Neural progenitor cell (in vitro differentiated cells): ENCODE measurements at regions not wholly inside any gene's neighbourhood (a gene's known extent, or its start where the extent isn't known, plus 50 kb on each side); places are given as distances from the start of the nearest gene placed in this dataset.

Source experiments
- EZH2phosphoT487 ChIP-seq: fragments of 200-600 bp; sonication (generic); IDR thresholded peaks from 2 replicates; pipeline ENCODE4 v1.6.1; 2017; ENCODE audit warnings: antibody characterized with exemption
- TF ChIP-seq, protein P1 (sequence below): fragments of 200-600 bp; sonication (generic); IDR thresholded peaks from 2 replicates; pipeline ENCODE4 v1.5.1; 2017; ENCODE audit warnings: antibody characterized with exemption, mild to moderate bottlenecking

- TF ChIP-seq, protein P1, sequence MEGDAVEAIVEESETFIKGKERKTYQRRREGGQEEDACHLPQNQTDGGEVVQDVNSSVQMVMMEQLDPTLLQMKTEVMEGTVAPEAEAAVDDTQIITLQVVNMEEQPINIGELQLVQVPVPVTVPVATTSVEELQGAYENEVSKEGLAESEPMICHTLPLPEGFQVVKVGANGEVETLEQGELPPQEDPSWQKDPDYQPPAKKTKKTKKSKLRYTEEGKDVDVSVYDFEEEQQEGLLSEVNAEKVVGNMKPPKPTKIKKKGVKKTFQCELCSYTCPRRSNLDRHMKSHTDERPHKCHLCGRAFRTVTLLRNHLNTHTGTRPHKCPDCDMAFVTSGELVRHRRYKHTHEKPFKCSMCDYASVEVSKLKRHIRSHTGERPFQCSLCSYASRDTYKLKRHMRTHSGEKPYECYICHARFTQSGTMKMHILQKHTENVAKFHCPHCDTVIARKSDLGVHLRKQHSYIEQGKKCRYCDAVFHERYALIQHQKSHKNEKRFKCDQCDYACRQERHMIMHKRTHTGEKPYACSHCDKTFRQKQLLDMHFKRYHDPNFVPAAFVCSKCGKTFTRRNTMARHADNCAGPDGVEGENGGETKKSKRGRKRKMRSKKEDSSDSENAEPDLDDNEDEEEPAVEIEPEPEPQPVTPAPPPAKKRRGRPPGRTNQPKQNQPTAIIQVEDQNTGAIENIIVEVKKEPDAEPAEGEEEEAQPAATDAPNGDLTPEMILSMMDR, result no peak
- TF ChIP-seq EZH2phosphoT487, result no peak
Observed at GRCh38 chr14:43651896-43652295, 855.2 kb downstream of the FSCB start.
